Neural crest cell (in vitro differentiated cells): ENCODE measurements at regions not wholly inside any gene's neighbourhood (a gene's known extent, or its start where the extent isn't known, plus 50 kb on each side); places are given as distances from the start of the nearest gene placed in this dataset.
A peak's percentile ranks its signal among the peaks of the same experiment; 100 is the strongest.

Source experiments
- DNase-seq: peaks from one replicate; pipeline ENCODE4 v3.0.0; 2021; ENCODE audit warnings: low read depth, mixed read lengths, low spot score
- H3K27ac Mint-ChIP-seq: one replicate; pipeline ENCODE4 v1.8.0; 2021; ENCODE audit warnings: mild to moderate bottlenecking, mixed read lengths; ENCODE audit not compliant: unreplicated experiment
- H3K27me3 Mint-ChIP-seq: 2 replicates; pipeline ENCODE4 v1.8.0; 2021; ENCODE audit warnings: low read depth, mild to moderate bottlenecking, mixed read lengths
- H3K36me3 Mint-ChIP-seq: 2 replicates; pipeline ENCODE4 v1.8.0; 2021; ENCODE audit warnings: low read depth, mild to moderate bottlenecking, mixed read lengths
- H3K4me1 Mint-ChIP-seq: 2 replicates; pipeline ENCODE4 v1.8.0; 2021; ENCODE audit warnings: mixed read lengths
- H3K4me3 Mint-ChIP-seq: one replicate; pipeline ENCODE4 v1.8.0; 2021; ENCODE audit warnings: mild to moderate bottlenecking, mixed read lengths
- H3K9me3 Mint-ChIP-seq: 2 replicates; pipeline ENCODE4 v1.8.0; 2021; ENCODE audit warnings: mixed read lengths
- TF ChIP-seq, protein P1 (sequence below): fragments of 200-600 bp; sonication (generic); conservative IDR thresholded peaks from 2 replicates; pipeline ENCODE4 v1.5.0; 2021; ENCODE audit warnings: antibody characterized with exemption, mild to moderate bottlenecking

DNA sequence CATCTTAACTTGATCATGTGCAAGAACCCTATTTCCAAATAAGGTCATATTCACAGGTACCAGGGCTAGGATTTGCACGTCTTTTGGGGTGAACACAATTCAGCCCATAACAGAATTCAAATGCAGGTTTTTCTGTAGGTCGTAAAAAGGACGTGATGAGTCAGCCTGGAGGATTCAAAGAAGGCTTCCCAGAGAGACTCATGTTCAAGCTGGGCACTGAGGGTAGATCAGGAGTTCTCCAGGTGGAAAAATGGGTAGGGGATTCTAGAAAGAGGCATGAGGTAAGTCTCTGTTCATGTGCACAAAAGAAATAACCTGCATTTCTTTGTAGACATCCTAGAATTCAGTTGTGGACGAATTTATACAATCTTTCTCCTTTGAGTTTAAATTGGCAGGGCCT is 160.4 kb downstream of the RPS24 start:
- Mint-ChIP-seq H3K27me3 (no peaks in the 10 kb centered on the region), H3K27ac (peak overlapping the region; percentile 30), H3K4me1 (no peaks in the 10 kb centered on the region), H3K4me3 (no peak overlapping the region), H3K9me3 (no peaks in the 10 kb centered on the region), H3K36me3 (no peaks in the 10 kb centered on the region)
- DNase-seq = no peak
- TF ChIP-seq, protein P1, sequence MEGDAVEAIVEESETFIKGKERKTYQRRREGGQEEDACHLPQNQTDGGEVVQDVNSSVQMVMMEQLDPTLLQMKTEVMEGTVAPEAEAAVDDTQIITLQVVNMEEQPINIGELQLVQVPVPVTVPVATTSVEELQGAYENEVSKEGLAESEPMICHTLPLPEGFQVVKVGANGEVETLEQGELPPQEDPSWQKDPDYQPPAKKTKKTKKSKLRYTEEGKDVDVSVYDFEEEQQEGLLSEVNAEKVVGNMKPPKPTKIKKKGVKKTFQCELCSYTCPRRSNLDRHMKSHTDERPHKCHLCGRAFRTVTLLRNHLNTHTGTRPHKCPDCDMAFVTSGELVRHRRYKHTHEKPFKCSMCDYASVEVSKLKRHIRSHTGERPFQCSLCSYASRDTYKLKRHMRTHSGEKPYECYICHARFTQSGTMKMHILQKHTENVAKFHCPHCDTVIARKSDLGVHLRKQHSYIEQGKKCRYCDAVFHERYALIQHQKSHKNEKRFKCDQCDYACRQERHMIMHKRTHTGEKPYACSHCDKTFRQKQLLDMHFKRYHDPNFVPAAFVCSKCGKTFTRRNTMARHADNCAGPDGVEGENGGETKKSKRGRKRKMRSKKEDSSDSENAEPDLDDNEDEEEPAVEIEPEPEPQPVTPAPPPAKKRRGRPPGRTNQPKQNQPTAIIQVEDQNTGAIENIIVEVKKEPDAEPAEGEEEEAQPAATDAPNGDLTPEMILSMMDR = no peak

DNA sequence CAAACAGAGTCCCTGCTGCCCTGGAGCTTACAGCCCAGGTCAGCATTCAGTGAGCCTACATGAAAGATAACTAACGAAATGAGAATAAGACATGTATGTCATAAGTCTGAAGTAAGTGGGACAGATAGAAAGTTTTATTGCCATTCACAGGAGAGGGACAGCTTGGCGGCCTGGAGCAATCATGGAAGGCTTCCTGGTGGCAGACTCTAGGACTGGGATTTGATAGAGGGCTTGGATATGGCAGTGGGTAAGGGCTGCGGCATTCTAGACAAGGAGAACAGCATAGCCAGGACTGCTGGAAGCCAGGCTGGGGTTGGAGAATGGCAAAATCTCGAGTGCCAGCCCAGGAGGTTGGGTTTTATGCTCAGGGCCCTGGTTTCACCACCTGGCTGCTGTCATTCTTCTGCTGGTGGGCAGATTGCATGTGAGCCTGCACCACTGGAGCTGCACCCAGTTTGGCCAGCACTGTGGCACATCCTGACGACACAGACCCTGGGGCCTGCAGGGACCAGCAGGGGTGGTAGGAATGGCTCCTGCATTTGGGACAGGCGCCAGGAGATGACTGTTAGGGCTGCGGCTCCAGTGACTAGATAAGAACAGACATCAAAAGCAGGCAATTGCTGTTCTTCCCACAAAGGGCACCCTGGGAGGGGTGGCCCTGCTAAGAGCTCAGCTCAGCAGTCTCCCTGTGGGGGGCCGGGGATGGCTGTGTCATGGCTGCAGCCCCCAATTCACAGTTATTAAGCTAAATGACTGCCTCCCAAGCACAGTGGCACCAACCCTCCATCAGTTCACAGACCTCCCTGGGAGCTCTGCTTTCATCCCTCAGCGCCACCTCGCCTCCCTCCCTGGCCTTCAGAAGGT is 161.1 kb downstream of the RPS24 start:
- Mint-ChIP-seq H3K36me3 (no peaks in the 10 kb centered on the region), H3K4me1 (no peaks in the 10 kb centered on the region), H3K9me3 (no peaks in the 10 kb centered on the region), H3K27ac (no peak overlapping the region), H3K4me3 (no peak overlapping the region), H3K27me3 (no peaks in the 10 kb centered on the region)
- DNase-seq = no peak
- TF ChIP-seq, protein P1 = no peak

DNA sequence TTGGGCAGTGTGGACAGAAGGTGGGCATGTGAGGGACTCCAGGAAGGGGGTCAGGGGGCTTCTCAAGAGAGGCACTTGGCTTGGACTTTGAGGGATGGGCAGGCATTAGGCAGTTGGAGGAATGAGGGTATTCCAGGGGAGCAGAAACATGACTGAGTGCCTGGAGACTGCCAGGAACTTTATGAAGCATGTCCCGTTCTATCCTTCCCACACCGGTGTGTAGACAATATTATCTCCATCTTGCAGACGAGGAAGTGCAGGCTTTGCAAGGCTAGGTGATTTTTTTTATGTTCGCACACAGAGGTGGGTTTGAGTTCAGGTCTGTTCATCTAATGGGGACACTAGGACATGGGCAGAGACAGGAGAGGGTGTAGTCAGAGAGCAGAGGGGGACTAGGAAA is 162.7 kb downstream of the RPS24 start:
- TF ChIP-seq, protein P1 = no peak
- Mint-ChIP-seq H3K4me1 (no peaks in the 10 kb centered on the region), H3K9me3 (no peaks in the 10 kb centered on the region), H3K4me3 (no peak overlapping the region), H3K36me3 (no peaks in the 10 kb centered on the region), H3K27me3 (no peaks in the 10 kb centered on the region), H3K27ac (no peak overlapping the region)
- no peak for DNase-seq

DNA sequence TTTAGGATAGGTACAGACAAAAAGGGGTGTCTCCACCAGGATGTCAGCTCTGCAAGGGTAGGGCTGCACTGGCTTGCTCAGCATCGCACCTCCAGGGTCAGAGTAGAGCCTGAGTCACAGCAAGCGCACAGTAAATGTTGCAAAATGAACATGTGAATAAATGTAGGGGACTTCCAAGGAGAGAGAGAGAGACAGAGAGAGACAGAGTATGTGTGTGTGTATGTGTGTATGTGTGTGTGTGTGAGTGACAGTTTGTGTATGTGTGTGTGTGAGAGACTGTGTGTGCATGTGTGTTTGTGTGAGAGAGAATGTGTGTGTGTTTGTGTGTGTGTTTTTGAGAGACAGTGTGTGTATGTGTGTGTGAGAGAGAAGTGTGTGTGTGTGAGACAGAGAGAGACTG is 163.3 kb downstream of the RPS24 start:
- H3K27me3 Mint-ChIP-seq = no peaks in the 10 kb centered on the region
- H3K4me3 Mint-ChIP-seq = no peak overlapping the region
- no peak for DNase-seq
- TF ChIP-seq, protein P1 = no peak
- no peaks in the 10 kb centered on the region for H3K36me3 Mint-ChIP-seq
- H3K4me1 Mint-ChIP-seq = no peaks in the 10 kb centered on the region
- H3K27ac Mint-ChIP-seq = no peak overlapping the region
- no peaks in the 10 kb centered on the region for H3K9me3 Mint-ChIP-seq

DNA sequence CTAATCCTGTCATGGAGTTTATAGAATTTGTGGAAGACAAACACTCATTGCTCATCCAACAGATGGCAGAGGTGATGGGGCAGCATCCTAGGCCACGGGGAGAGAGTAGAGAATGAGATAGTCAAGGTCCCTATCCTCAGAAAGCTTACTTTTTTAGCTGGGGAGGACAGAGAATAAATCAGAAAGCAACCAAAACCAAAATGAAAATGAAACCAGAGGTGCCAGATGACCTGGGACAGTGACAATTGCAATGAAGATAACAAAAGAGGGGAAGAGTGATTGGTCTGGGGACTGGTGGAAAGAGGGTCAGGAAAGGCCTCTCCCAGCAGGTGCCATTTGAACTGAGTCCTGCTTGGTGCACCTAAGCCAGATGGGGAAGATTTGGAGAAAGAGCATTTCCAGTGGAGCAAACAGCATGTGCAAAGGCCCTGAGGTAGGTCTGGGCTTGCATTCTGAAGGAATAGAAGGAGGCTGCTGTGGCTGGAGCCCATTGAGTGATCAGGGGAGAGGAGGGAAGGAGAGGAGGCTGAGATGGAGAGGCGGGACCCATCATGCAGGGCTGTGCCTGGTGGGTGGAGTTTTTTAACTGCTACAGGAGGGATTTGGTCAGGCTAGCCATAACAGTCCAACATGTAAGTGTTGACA is 164.1 kb downstream of the RPS24 start:
- H3K27me3 Mint-ChIP-seq = no peaks in the 10 kb centered on the region
- DNase-seq = no peak
- no peak overlapping the region for H3K27ac Mint-ChIP-seq
- H3K4me1 Mint-ChIP-seq = no peaks in the 10 kb centered on the region
- no peaks in the 10 kb centered on the region for H3K36me3 Mint-ChIP-seq
- no peak overlapping the region for H3K4me3 Mint-ChIP-seq
- no peaks in the 10 kb centered on the region for H3K9me3 Mint-ChIP-seq
- TF ChIP-seq, protein P1 = no peak
